NT2/D1 (cell line): ENCODE measurements at regions not wholly inside any gene's neighbourhood (a gene's known extent, or its start where the extent isn't known, plus 50 kb on each side); places are given as distances from the start of the nearest gene placed in this dataset.

ENCODE experiments used
- SUZ12 ChIP-seq: IDR thresholded peaks from 2 replicates; pipeline ENCODE4 v1.6.1; 2011; ENCODE audit not compliant: insufficient read length, insufficient read depth; ENCODE audit errors: extremely low read depth
- ZNF274 ChIP-seq: IDR thresholded peaks from 2 replicates; pipeline ENCODE4 v1.6.1; 2011; ENCODE audit warnings: mild to moderate bottlenecking, low read depth, low read length

DNA sequence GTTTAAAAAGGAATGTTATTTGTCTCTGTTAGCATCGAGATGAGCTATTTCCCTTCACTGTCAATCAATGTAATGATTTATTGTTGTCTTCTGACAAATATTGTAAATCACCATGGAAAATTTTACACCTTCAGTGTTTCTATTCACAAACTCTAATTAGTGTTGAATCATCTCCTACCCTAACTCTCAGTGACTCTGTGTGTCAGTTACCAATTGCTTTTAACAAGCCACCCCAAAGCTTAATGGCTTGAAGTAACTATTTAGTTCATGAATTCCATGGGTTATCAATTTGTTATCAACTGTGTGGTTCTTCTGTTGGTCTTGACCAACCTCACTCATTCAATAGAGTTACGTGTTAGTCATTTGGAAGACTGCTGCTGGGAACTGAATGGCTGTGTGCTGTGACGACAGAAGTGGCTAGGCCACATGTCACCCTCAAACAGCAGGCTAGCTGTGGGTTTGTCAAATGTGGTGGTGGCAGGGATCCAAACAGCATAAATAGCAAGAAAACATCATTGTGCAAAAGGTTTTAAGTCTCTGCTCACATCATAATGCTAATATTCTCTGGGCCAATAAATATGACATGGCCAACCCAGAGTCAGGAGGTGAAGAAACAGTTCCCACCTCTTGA lies 910.8 kb upstream of the CDH2 start:
- TF ChIP-seq ZNF274: no peak
- TF ChIP-seq SUZ12: no peak
